GM23338 (cell line): ENCODE measurements at regions not wholly inside any gene's neighbourhood (a gene's known extent, or its start where the extent isn't known, plus 50 kb on each side); places are given as distances from the start of the nearest gene placed in this dataset.

Experiments used
- CREB1 ChIP-seq: fragments of 250-450 bp; sonication (Bioruptor Pico); IDR thresholded peaks from 2 replicates; pipeline ENCODE4 v1.5.0; 2020; ENCODE audit warnings: low read depth, mild to moderate bottlenecking, moderate library complexity
- CTCF ChIP-seq, 2 experiments: fragments of 200-600 bp in 1 of 2; sonication (generic) in 1 of 2; conservative IDR thresholded peaks; 2 replicates each; pipeline versions ENCODE4 v1.5.1 to v1.6.1; 2016 to 2017; ENCODE audit warnings: antibody characterized with exemption in 2 of 2, low read depth in 2 of 2, mild to moderate bottlenecking in 2 of 2, moderate library complexity in 1 of 2
- POLR2AphosphoS5 ChIP-seq: IDR thresholded peaks from 2 replicates; pipeline ENCODE4 v1.6.1; 2016; ENCODE audit warnings: antibody characterized with exemption, low read depth
- REST ChIP-seq: IDR thresholded peaks from one replicate; pipeline ENCODE4 v1.6.1; 2018; ENCODE audit warnings: antibody characterized with exemption; ENCODE audit not compliant: unreplicated experiment
- ZNF114 ChIP-seq: fragments of 250-450 bp; sonication (Bioruptor Pico); IDR thresholded peaks from 2 replicates; pipeline ENCODE4 v1.5.0; 2020; ENCODE audit warnings: mild to moderate bottlenecking, moderate library complexity

GRCh38 chr21:8988696-8989095 lies 1532.7 kb upstream of the TPTE start:
- TF ChIP-seq CTCF (conservative IDR thresholded peaks at IDR 0.05; ENCODE audit: low read depth in 2 of 2) (no peak), POLR2AphosphoS5 (no peak), CREB1 (CRISPR knock-in tag) (no peak), REST (no peak), ZNF114 (CRISPR knock-in tag) (no peak)
